ENCODE measurements at regions not wholly inside any gene's neighbourhood (a gene's known extent, or its start where the extent isn't known, plus 50 kb on each side); places are given as distances from the start of the nearest gene placed in this dataset.

DNA sequence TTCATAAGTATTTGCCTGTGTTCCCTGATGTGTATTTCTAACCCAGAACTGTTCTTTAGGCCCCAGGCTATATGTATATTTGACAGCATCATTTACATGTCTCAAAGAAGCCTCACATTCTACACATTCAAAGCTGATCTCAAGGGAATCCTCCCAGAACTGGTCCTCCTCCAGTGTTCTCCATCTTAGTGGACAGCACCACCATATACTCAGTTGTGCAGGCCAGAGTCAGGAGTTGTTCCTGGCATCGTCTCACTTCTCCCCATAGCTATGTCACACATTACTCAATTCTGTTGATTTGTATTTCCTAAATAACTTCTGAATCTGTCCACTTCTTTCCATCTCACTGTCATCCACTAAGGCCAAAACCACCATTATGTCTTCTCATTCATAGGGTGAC, 82.8 kb upstream of the TRPC3 start:
- TF ChIP-seq, protein P1, sequence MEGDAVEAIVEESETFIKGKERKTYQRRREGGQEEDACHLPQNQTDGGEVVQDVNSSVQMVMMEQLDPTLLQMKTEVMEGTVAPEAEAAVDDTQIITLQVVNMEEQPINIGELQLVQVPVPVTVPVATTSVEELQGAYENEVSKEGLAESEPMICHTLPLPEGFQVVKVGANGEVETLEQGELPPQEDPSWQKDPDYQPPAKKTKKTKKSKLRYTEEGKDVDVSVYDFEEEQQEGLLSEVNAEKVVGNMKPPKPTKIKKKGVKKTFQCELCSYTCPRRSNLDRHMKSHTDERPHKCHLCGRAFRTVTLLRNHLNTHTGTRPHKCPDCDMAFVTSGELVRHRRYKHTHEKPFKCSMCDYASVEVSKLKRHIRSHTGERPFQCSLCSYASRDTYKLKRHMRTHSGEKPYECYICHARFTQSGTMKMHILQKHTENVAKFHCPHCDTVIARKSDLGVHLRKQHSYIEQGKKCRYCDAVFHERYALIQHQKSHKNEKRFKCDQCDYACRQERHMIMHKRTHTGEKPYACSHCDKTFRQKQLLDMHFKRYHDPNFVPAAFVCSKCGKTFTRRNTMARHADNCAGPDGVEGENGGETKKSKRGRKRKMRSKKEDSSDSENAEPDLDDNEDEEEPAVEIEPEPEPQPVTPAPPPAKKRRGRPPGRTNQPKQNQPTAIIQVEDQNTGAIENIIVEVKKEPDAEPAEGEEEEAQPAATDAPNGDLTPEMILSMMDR (conservative IDR thresholded peaks at IDR 0.05) = no peak
- no peak overlapping the region for H3K27ac ChIP-seq

DNA sequence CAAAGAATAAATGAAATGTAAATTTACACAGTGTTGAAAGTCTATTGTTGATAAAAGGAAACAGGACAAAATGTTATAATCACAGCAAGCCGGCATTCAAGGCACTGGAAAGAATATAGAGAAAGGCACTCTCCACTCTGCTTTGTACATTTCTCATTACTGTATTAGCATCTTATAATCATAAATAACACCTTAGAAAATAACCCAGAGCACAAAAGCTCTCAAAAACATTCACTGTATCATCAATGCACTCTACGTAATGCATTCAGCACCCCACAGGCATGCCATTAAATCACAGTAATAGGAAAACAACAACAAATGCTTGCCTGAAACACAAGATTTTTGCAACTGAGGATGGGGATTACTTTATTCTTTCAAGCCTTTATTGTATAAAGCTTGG, 75.3 kb upstream of the TRPC3 start:
- H3K27ac ChIP-seq = no peak overlapping the region
- TF ChIP-seq, protein P1 (conservative IDR thresholded peaks at IDR 0.05) = no peak

DNA sequence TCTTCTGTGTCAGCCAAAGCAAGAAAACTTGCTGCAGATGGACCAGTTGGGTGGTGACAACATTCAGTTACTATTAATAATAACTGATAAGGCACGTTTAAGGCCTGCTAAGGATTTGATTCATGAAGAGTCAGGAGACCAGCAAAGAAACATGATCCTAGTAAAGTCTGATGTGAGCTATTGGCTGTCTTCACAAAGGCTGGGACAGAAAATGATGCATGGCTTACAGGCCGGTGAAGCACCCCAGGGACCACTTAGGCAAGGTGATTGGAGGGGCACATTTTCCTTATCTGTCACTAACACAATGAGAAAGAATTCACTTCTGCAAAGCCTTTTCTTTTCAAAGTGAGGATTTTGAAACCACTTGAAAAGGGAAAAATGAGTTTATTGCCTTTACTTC, 65.4 kb upstream of the TRPC3 start:
- TF ChIP-seq, protein P1 (conservative IDR thresholded peaks at IDR 0.05) = no peak
- H3K27ac ChIP-seq = no peak overlapping the region

DNA sequence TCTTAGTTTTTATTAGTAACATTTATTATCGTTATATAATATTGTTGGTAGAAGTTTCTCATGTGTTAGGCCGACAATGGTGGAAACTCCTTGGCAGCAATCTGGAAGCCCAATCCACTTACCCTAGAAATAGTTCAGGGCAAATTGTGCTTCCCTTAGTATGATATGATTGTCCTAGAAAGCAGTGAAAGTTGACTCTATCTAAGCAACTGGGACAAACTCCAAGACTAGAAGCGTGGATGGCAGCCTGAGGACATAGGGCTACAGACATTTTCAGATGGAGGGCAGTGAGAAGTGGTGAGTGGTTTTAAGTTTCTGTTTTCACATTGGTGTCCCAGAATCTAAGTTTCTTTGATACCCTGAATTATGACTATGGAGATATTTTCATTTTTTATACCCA, 63.3 kb upstream of the TRPC3 start:
- TF ChIP-seq, protein P1 (conservative IDR thresholded peaks at IDR 0.05) = no peak
- no peak overlapping the region for H3K27ac ChIP-seq

DNA sequence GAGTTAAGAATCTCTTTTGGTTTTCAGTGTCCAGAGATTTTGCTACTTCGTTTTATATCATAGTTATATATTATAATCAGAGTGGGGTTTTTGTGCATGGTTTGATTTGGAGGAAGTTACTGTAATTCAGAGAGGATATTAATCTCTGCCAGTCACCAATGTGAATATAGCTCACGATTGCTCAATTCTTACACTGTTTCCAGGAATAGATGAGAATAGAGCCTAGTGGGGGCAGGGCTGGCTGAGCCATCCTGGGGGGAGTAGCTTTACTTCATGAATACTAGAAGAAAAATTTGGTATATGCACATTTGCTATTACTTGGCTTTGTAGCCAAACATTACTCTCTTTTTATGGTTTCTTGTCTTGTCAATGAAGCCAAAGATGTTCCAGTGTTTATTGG, 60.9 kb upstream of the TRPC3 start:
- H3K27ac ChIP-seq = no peak overlapping the region
- TF ChIP-seq, protein P1 (conservative IDR thresholded peaks at IDR 0.05) = no peak

DNA sequence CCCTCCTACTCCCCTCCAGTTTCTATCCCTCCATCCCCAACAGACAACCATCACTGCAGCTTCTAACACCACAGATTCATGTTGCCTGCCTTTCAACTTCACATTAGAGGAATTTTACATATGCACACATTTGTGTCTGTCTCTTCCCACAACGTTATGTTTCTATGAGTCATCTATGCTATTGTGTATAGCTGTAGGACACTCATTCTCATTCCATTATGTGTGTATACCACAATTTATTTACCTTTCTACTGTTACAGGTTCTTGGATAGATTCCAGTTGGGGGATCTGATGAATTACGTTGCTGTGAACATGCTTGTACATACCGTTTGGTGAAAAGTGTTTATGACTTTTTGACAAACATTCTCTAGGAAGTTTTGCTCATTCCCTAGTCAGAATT, 58.8 kb upstream of the TRPC3 start:
- H3K27ac ChIP-seq = no peak overlapping the region
- TF ChIP-seq, protein P1 (conservative IDR thresholded peaks at IDR 0.05) = no peak

DNA sequence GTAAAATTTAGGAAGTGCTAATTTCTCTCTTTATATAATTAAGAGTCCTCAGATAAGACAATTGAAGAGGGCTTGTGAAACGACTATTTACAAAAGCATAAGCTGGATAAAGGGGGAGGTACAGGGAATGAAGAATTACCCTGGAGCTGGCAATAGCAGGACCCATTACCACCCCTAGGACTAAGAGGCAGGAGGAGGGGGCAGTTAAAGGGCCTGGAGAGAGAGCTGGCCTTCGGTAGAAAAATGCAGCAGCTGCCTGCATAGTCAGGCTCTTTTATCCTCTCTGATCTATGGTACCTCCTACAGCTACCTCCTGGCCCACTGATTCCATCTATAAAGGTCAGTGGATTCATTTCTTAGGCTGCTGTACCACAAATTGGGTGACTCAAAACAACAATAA, 57.7 kb upstream of the TRPC3 start:
- TF ChIP-seq, protein P1 (conservative IDR thresholded peaks at IDR 0.05) = no peak
- no peak overlapping the region for H3K27ac ChIP-seq

DNA sequence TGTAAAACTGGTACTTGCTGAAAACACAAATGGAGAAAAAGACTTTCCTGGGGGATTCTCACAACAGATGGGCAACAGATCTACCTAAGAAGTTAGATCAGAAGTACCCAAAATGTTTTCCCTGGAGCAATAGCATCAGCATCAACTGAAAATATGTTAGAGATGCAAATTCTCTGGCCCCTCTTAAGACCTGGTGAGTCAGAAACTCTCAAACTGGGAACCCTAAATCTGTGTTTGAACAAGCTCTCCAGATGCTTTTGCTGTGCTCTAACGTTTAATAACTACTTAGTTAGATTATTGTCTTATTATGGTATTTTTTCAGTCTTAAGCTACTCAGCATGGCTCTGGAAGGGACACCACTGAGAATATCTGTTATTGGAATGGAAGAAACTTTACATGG, 55.2 kb upstream of the TRPC3 start:
- TF ChIP-seq, protein P1 (conservative IDR thresholded peaks at IDR 0.05) = no peak
- H3K27ac ChIP-seq = no peak overlapping the region

All from VCaP (cell line).